Astrocyte (in vitro differentiated cells and primary cell): ENCODE measurements at regions not wholly inside any gene's neighbourhood (a gene's known extent, or its start where the extent isn't known, plus 50 kb on each side); places are given as distances from the start of the nearest gene placed in this dataset.

Source experiments
- EZH2 ChIP-seq: IDR thresholded peaks from 2 replicates; pipeline ENCODE4 v1.6.1; 2012; ENCODE audit warnings: mild to moderate bottlenecking, low read length, inconsistent platforms; ENCODE audit not compliant: insufficient read depth
- TF ChIP-seq, protein P1 (sequence below): IDR thresholded peaks from 2 replicates; pipeline ENCODE4 v1.5.1; 2011; ENCODE audit warnings: low read depth, mild to moderate bottlenecking, inconsistent platforms, low read length, moderate library complexity; ENCODE audit not compliant: insufficient read depth

GRCh38 chr1:192756847-192757246 is 52.0 kb upstream of the RGS2 start:
- no peak for TF ChIP-seq EZH2
- TF ChIP-seq, protein P1, sequence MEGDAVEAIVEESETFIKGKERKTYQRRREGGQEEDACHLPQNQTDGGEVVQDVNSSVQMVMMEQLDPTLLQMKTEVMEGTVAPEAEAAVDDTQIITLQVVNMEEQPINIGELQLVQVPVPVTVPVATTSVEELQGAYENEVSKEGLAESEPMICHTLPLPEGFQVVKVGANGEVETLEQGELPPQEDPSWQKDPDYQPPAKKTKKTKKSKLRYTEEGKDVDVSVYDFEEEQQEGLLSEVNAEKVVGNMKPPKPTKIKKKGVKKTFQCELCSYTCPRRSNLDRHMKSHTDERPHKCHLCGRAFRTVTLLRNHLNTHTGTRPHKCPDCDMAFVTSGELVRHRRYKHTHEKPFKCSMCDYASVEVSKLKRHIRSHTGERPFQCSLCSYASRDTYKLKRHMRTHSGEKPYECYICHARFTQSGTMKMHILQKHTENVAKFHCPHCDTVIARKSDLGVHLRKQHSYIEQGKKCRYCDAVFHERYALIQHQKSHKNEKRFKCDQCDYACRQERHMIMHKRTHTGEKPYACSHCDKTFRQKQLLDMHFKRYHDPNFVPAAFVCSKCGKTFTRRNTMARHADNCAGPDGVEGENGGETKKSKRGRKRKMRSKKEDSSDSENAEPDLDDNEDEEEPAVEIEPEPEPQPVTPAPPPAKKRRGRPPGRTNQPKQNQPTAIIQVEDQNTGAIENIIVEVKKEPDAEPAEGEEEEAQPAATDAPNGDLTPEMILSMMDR, result no peak
